ENCODE measurements at regions not wholly inside any gene's neighbourhood (a gene's known extent, or its start where the extent isn't known, plus 50 kb on each side); places are given as distances from the start of the nearest gene placed in this dataset.

- no peak for ATAC-seq
- TF ChIP-seq RARB (CRISPR knock-in tag; IDR thresholded peaks at IDR 0.05) (no peak), POU6F1 (CRISPR knock-in tag; IDR thresholded peaks at IDR 0.05; ENCODE audit: borderline replicate concordance, low read depth) (no peak), TSHZ2 (CRISPR knock-in tag; IDR thresholded peaks at IDR 0.05) (no peak), ARNTL (CRISPR knock-in tag; IDR thresholded peaks at IDR 0.05; ENCODE audit: borderline replicate concordance, low read depth) (no peak), GLIS3 (CRISPR knock-in tag; IDR thresholded peaks at IDR 0.05) (no peak), ZFP3 (CRISPR knock-in tag; IDR thresholded peaks at IDR 0.05) (no peak), ISL1 (CRISPR knock-in tag; IDR thresholded peaks at IDR 0.05) (no peak), OSR1 (CRISPR knock-in tag; IDR thresholded peaks at IDR 0.05) (no peak), ZNF8 (CRISPR knock-in tag; IDR thresholded peaks at IDR 0.05) (no peak), ZC3H10 (CRISPR knock-in tag; IDR thresholded peaks at IDR 0.05) (no peak), CSRNP3 (CRISPR knock-in tag; IDR thresholded peaks at IDR 0.05) (no peak), ZNF70 (CRISPR knock-in tag; IDR thresholded peaks at IDR 0.05) (no peak), ZNF565 (CRISPR knock-in tag; conservative IDR thresholded peaks at IDR 0.05; ENCODE audit: low read depth) (no peak), ZFP30 (CRISPR knock-in tag; IDR thresholded peaks at IDR 0.05) (no peak), PPARA (CRISPR knock-in tag; IDR thresholded peaks at IDR 0.05; ENCODE audit: borderline replicate concordance) (no peak), TCF4 (CRISPR knock-in tag; IDR thresholded peaks at IDR 0.05; ENCODE audit: borderline replicate concordance) (no peak), BACH2 (CRISPR knock-in tag; IDR thresholded peaks at IDR 0.05; ENCODE audit: borderline replicate concordance) (no peak), CSDC2 (CRISPR knock-in tag; IDR thresholded peaks at IDR 0.05) (no peak)
- TF ChIP-seq, protein P1, sequence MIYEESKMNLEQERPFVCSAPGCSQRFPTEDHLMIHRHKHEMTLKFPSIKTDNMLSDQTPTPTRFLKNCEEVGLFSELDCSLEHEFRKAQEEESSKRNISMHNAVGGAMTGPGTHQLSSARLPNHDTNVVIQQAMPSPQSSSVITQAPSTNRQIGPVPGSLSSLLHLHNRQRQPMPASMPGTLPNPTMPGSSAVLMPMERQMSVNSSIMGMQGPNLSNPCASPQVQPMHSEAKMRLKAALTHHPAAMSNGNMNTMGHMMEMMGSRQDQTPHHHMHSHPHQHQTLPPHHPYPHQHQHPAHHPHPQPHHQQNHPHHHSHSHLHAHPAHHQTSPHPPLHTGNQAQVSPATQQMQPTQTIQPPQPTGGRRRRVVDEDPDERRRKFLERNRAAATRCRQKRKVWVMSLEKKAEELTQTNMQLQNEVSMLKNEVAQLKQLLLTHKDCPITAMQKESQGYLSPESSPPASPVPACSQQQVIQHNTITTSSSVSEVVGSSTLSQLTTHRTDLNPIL (CRISPR knock-in tag; IDR thresholded peaks at IDR 0.05; ENCODE audit: low read depth) = no peak
Observed at GRCh38 chrX:106467943-106468342, 143.8 kb upstream of the RADX start.

- TF ChIP-seq RARB (CRISPR knock-in tag; IDR thresholded peaks at IDR 0.05) (no peak), ZFP30 (CRISPR knock-in tag; IDR thresholded peaks at IDR 0.05) (no peak), ZNF8 (CRISPR knock-in tag; IDR thresholded peaks at IDR 0.05) (no peak), ZFP3 (CRISPR knock-in tag; IDR thresholded peaks at IDR 0.05) (no peak), TSHZ2 (CRISPR knock-in tag; IDR thresholded peaks at IDR 0.05) (no peak), BACH2 (CRISPR knock-in tag; IDR thresholded peaks at IDR 0.05; ENCODE audit: borderline replicate concordance) (no peak), ARNTL (CRISPR knock-in tag; IDR thresholded peaks at IDR 0.05; ENCODE audit: borderline replicate concordance, low read depth) (no peak), ISL1 (CRISPR knock-in tag; IDR thresholded peaks at IDR 0.05) (no peak), ESRRG (CRISPR knock-in tag; IDR thresholded peaks at IDR 0.05) (no peak), SNAI2 (CRISPR knock-in tag; IDR thresholded peaks at IDR 0.05) (no peak), PATZ1 (CRISPR knock-in tag; IDR thresholded peaks at IDR 0.05; ENCODE audit: borderline replicate concordance) (no peak)
- TF ChIP-seq, protein P1 (CRISPR knock-in tag; IDR thresholded peaks at IDR 0.05; ENCODE audit: low read depth) = no peak
Observed at GRCh38 chrX:106468433-106468832, 143.3 kb upstream of the RADX start.

More at GRCh38 chrX:106468433-106468832, 143.3 kb upstream of the RADX start:
- no peak for ATAC-seq

All from SK-N-SH treated with all-trans-retinoic acid at 6 μM for 48 hours (cell line).